ENCODE measurements at regions not wholly inside any gene's neighbourhood (a gene's known extent, or its start where the extent isn't known, plus 50 kb on each side); places are given as distances from the start of the nearest gene placed in this dataset.

DNA sequence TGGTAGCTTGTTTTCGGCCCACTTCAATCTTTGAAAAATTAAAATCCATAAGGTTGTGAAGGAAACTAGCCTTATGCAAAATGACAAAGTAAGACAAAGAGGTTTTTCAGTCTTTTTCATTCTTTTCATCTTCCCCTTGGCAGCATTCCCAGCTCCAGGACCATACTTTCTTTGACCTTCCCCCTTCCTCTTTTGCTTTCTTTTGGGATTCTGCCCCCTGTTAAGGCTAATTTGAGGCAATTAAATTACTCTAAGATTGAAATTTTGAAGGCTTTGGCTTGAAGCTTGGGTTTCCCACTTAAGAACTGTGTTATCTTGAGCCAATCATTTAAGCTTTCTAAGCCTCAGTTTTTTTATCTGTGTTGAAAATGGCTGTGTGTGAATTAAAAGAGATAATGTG, 124.9 kb downstream of the DACT1 start:
- Histone ChIP-seq H3K27me3 (ENCODE audit: insufficient read depth, low read length) (peaks cover 26% of the 10 kb centered on the region), H3K4me1 (ENCODE audit: insufficient read depth, low read length) (no peaks in the 10 kb centered on the region), H3K9me3 (ENCODE audit: insufficient read depth, low read depth, low read length) (no peaks in the 10 kb centered on the region), H3K27ac (ENCODE audit: low read length) (no peak overlapping the region), H3K36me3 (ENCODE audit: insufficient read depth, low read depth, low read length) (no peaks in the 10 kb centered on the region), H3K4me3 (ENCODE audit: low read length) (no peak overlapping the region), H3K9ac (ENCODE audit: low read depth, low read length) (no peak overlapping the region)

DNA sequence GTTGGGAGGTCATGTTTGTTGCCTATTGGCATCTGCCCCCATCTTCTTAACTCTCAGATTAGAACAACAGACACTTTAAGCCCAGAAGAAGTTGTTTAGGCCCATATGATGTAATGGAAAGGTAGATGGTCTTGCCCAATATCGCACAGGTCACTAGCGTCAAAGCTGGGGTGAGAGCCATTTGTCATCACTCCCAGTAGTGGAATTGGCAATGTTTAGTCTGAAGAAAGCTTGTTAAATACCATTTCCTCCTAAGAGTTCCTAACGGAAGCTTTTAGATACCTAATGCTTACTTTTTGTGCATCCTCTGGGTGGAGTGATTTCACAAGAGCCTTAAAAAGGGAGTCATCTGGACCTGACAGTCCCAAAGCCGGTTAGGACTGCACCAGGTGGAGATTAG, 125.4 kb downstream of the DACT1 start:
- Histone ChIP-seq H3K27ac (ENCODE audit: low read length) (no peak overlapping the region), H3K36me3 (ENCODE audit: insufficient read depth, low read depth, low read length) (no peaks in the 10 kb centered on the region), H3K4me1 (ENCODE audit: insufficient read depth, low read length) (no peaks in the 10 kb centered on the region; the same call in 1 of the 2 replicates), H3K27me3 (ENCODE audit: insufficient read depth, low read length) (peaks cover 32% of the 10 kb centered on the region), H3K9ac (ENCODE audit: low read depth, low read length) (no peak overlapping the region), H3K4me3 (ENCODE audit: low read length) (no peak overlapping the region), H3K9me3 (ENCODE audit: insufficient read depth, low read depth, low read length) (no peaks in the 10 kb centered on the region)

DNA sequence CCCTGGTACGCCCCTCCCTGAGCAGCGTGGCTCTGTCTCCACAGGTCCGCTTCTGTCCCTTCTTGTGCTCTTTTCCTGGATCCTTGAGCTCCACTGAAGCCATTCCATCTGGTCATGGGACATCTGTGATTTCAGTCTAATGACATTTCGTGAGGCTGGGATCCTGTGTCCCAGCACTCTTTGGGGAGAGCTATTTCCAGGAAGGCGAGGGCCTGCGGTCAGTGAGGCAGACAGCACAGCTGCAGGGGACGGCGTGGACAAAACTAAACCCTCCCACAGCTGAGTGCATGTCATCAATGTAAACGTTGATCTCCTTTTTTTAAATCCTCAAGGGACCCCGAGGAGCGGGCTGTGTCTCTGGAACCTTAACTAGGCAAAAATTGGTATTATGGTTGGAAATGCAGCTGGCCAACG, 127.7 kb downstream of the DACT1 start:
- H3K36me3 ChIP-seq (ENCODE audit: insufficient read depth, low read depth, low read length), result no peaks in the 10 kb centered on the region
- H3K27ac ChIP-seq (ENCODE audit: low read length), result no peak overlapping the region
- H3K4me1 ChIP-seq (ENCODE audit: insufficient read depth, low read length), result peaks cover 11% of the 10 kb centered on the region; the same call in 1 of the 2 replicates
- H3K9me3 ChIP-seq (ENCODE audit: insufficient read depth, low read depth, low read length), result no peaks in the 10 kb centered on the region
- H3K27me3 ChIP-seq (ENCODE audit: insufficient read depth, low read length), result peaks cover 45% of the 10 kb centered on the region
- H3K9ac ChIP-seq (ENCODE audit: low read depth, low read length), result no peak overlapping the region
- no peak overlapping the region for H3K4me3 ChIP-seq (ENCODE audit: low read length)

DNA sequence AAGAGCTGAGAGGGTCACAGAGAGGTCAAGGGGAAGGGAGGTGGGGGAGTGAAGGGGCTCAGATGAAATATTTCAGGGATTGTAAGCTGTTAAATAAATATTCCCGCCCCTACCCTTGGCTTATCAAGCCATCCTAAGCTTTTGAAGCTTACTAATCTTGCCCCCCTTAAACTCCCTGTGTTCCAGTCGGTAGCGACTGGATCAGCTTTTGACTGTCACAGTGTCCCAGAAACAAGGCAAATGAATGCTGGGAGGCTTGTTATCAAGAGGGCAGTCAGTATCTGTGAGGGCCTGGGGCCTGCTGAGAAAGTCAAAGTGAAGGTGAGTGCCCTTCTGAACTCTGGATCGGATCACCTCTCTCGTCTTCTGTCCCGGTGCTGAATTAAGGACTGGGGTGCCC, 128.1 kb downstream of the DACT1 start:
- peaks cover 49% of the 10 kb centered on the region for H3K27me3 ChIP-seq (ENCODE audit: insufficient read depth, low read length)
- no peak overlapping the region for H3K9ac ChIP-seq (ENCODE audit: low read depth, low read length)
- no peaks in the 10 kb centered on the region for H3K9me3 ChIP-seq (ENCODE audit: insufficient read depth, low read depth, low read length)
- no peak overlapping the region for H3K27ac ChIP-seq (ENCODE audit: low read length)
- H3K4me1 ChIP-seq (ENCODE audit: insufficient read depth, low read length), result peaks cover 11% of the 10 kb centered on the region; the same call in 1 of the 2 replicates
- no peaks in the 10 kb centered on the region for H3K36me3 ChIP-seq (ENCODE audit: insufficient read depth, low read depth, low read length)
- H3K4me3 ChIP-seq (ENCODE audit: low read length), result no peak overlapping the region

GRCh38 chr14:58769011-58769643, 131.4 kb downstream of the DACT1 start:
- H3K4me3 ChIP-seq (ENCODE audit: low read length), result no peak overlapping the region; the same call in 1 of the 2 replicates
- no peak overlapping the region for H3K9ac ChIP-seq (ENCODE audit: low read depth, low read length)
- peaks cover 57% of the 10 kb centered on the region for H3K27me3 ChIP-seq (ENCODE audit: insufficient read depth, low read length)
- peaks cover 24% of the 10 kb centered on the region; the same call in 1 of the 2 replicates for H3K4me1 ChIP-seq (ENCODE audit: insufficient read depth, low read length)
- H3K27ac ChIP-seq (ENCODE audit: low read length), result no peak overlapping the region
- no peaks in the 10 kb centered on the region for H3K9me3 ChIP-seq (ENCODE audit: insufficient read depth, low read depth, low read length)
- H3K36me3 ChIP-seq (ENCODE audit: insufficient read depth, low read depth, low read length), result no peaks in the 10 kb centered on the region

DNA sequence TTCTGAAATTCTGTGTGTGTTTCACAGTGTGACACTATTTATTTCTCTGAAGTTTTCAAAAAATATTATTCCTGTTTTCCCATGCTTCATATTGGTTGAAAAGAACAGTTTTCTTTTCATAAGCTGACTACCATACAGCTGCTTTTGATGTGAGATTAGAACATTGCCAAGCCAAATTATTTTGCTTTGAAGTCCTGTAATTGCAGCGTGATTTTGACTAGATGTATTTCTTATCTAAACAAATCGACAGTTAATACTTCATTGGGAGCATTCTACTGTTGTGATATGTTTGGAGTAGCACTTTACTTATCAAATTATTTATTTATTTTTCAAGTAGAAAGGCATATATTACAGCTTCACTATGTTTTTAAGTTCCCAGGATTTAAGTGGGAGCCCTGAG, 132.0 kb downstream of the DACT1 start:
- H3K9ac ChIP-seq (ENCODE audit: low read depth, low read length), result no peak overlapping the region
- no peak overlapping the region for H3K4me3 ChIP-seq (ENCODE audit: low read length)
- no peak overlapping the region for H3K27ac ChIP-seq (ENCODE audit: low read length)
- peaks cover 57% of the 10 kb centered on the region for H3K27me3 ChIP-seq (ENCODE audit: insufficient read depth, low read length)
- peaks cover 24% of the 10 kb centered on the region; the same call in 1 of the 2 replicates for H3K4me1 ChIP-seq (ENCODE audit: insufficient read depth, low read length)
- no peaks in the 10 kb centered on the region for H3K9me3 ChIP-seq (ENCODE audit: insufficient read depth, low read depth, low read length)
- H3K36me3 ChIP-seq (ENCODE audit: insufficient read depth, low read depth, low read length), result no peaks in the 10 kb centered on the region

GRCh38 chr14:58770491-58770982, 132.8 kb downstream of the DACT1 start:
- H3K4me1 ChIP-seq (ENCODE audit: insufficient read depth, low read length), result peaks cover 24% of the 10 kb centered on the region; the same call in 1 of the 2 replicates
- peaks cover 52% of the 10 kb centered on the region for H3K27me3 ChIP-seq (ENCODE audit: insufficient read depth, low read length)

DNA sequence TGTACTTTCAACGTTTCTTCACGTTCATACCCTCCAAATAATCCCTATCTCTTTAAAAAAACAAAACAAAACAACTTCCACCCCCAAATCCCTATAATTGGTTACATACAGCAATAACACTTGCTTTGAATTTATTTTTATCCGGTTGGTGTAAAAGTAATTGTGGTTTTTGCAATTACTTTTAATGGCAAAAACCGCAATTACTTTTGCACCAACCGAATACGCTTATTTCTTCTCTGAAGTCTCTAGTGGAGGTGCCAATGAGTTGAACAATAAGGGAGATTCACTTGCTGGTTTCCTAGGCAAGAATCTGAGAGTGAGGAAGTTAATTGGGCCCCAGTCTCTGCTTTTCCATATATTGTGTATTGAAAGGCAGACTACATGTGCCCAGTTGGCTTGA, 133.3 kb downstream of the DACT1 start:
- H3K27me3 ChIP-seq (ENCODE audit: insufficient read depth, low read length), result peaks cover 48% of the 10 kb centered on the region
- H3K4me1 ChIP-seq (ENCODE audit: insufficient read depth, low read length), result peaks cover 24% of the 10 kb centered on the region; the same call in 1 of the 2 replicates

More at GRCh38 chr14:58770491-58770982, 132.8 kb downstream of the DACT1 start:
- Histone ChIP-seq H3K27ac (ENCODE audit: low read length) (no peak overlapping the region), H3K9me3 (ENCODE audit: insufficient read depth, low read depth, low read length) (no peaks in the 10 kb centered on the region), H3K36me3 (ENCODE audit: insufficient read depth, low read depth, low read length) (no peaks in the 10 kb centered on the region), H3K9ac (ENCODE audit: low read depth, low read length) (no peak overlapping the region), H3K4me3 (ENCODE audit: low read length) (no peak overlapping the region)

GRCh38 chr14:58772116-58772515, 134.4 kb downstream of the DACT1 start:
- Histone ChIP-seq H3K9ac (ENCODE audit: low read depth, low read length) (no peak overlapping the region), H3K4me3 (ENCODE audit: low read length) (no peak overlapping the region), H3K27ac (ENCODE audit: low read length) (no peak overlapping the region), H3K4me1 (ENCODE audit: insufficient read depth, low read length) (peaks cover 24% of the 10 kb centered on the region; the same call in 1 of the 2 replicates), H3K27me3 (ENCODE audit: insufficient read depth, low read length) (peaks cover 37% of the 10 kb centered on the region), H3K9me3 (ENCODE audit: insufficient read depth, low read depth, low read length) (no peaks in the 10 kb centered on the region), H3K36me3 (ENCODE audit: insufficient read depth, low read depth, low read length) (no peaks in the 10 kb centered on the region)

More for the DNA sequence above, 133.3 kb downstream of the DACT1 start:
- Histone ChIP-seq H3K27ac (ENCODE audit: low read length) (no peak overlapping the region), H3K9me3 (ENCODE audit: insufficient read depth, low read depth, low read length) (no peaks in the 10 kb centered on the region), H3K9ac (ENCODE audit: low read depth, low read length) (no peak overlapping the region), H3K36me3 (ENCODE audit: insufficient read depth, low read depth, low read length) (no peaks in the 10 kb centered on the region), H3K4me3 (ENCODE audit: low read length) (no peak overlapping the region)

GRCh38 chr14:58772794-58773620, 135.2 kb downstream of the DACT1 start:
- Histone ChIP-seq H3K9ac (ENCODE audit: low read depth, low read length) (no peak overlapping the region), H3K27ac (ENCODE audit: low read length) (no peak overlapping the region), H3K27me3 (ENCODE audit: insufficient read depth, low read length) (peaks cover 28% of the 10 kb centered on the region; the same call in 1 of the 2 replicates), H3K4me1 (ENCODE audit: insufficient read depth, low read length) (peaks cover 26% of the 10 kb centered on the region; the same call in 1 of the 2 replicates), H3K9me3 (ENCODE audit: insufficient read depth, low read depth, low read length) (no peaks in the 10 kb centered on the region), H3K4me3 (ENCODE audit: low read length) (no peak overlapping the region), H3K36me3 (ENCODE audit: insufficient read depth, low read depth, low read length) (no peaks in the 10 kb centered on the region)

GRCh38 chr14:58774531-58774930, 136.8 kb downstream of the DACT1 start:
- Histone ChIP-seq H3K4me3 (ENCODE audit: low read length) (no peak overlapping the region), H3K36me3 (ENCODE audit: insufficient read depth, low read depth, low read length) (no peaks in the 10 kb centered on the region), H3K27ac (ENCODE audit: low read length) (no peak overlapping the region), H3K27me3 (ENCODE audit: insufficient read depth, low read length) (peaks cover 21% of the 10 kb centered on the region; the same call in 1 of the 2 replicates), H3K4me1 (ENCODE audit: insufficient read depth, low read length) (peaks cover 17% of the 10 kb centered on the region; the same call in 1 of the 2 replicates), H3K9ac (ENCODE audit: low read depth, low read length) (no peak overlapping the region), H3K9me3 (ENCODE audit: insufficient read depth, low read depth, low read length) (no peaks in the 10 kb centered on the region)
